ENCODE measurements at regions not wholly inside any gene's neighbourhood (a gene's known extent, or its start where the extent isn't known, plus 50 kb on each side); places are given as distances from the start of the nearest gene placed in this dataset.

DNA sequence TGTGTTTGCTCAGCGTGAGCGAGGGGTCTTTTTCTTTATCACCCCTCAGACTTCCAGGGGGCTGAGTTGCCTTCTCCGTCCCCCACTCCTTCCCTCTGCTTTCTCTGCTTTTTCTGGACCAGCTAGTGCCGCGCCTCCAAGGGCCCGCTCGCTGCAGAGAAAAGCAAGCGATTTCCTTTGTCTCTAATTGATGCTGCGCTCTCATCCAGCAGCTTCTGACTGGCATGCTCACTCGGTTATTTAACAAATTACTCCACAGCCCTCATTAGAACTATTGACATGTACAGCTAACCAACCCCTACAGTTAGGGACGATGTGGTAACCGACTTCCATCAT, 288.0 kb downstream of the ELAVL2 start:
- Histone ChIP-seq H3K36me3 (ENCODE audit: control insufficient read depth, insufficient read depth, low read length) (no peaks in the 10 kb centered on the region), H2BK20ac (ENCODE audit: low read depth, low read length) (no peak overlapping the region), H3K9me1 (ENCODE audit: insufficient read depth, low read length) (no peaks in the 10 kb centered on the region), H3K14ac (replicated peaks; ENCODE audit: low read depth, low read length) (no peak overlapping the region), H3K9ac (ENCODE audit: low read depth, low read length) (no peak overlapping the region), H2AK9ac (replicated peaks; ENCODE audit: low read depth, low read length, poor library complexity) (no peak overlapping the region), H3K23ac (ENCODE audit: low read depth, low read length) (no peak overlapping the region), H3K27ac (ENCODE audit: insufficient read depth, low read length) (no peak overlapping the region), H3K9me3 (ENCODE audit: control insufficient read depth, insufficient read depth, low read length) (peaks cover 6% of the 10 kb centered on the region), H2AK5ac (ENCODE audit: low read depth, low read length) (no peak overlapping the region), H3K4me1 (ENCODE audit: control insufficient read depth, insufficient read depth, low read length) (no peaks in the 10 kb centered on the region), H2BK120ac (ENCODE audit: low read depth, low read length) (no peak overlapping the region), H4K20me1 (ENCODE audit: insufficient read depth, low read length) (no peaks in the 10 kb centered on the region), H2AFZ (replicated peaks; ENCODE audit: low read length, poor library complexity) (no peak overlapping the region), H4K5ac (ENCODE audit: low read depth, low read length) (no peak overlapping the region), H4K91ac (ENCODE audit: insufficient read depth, low read depth, low read length) (no peak overlapping the region), H2BK5ac (ENCODE audit: low read depth, low read length, poor library complexity, severe bottlenecking) (no peak overlapping the region), H3K27me3 (ENCODE audit: control insufficient read depth, insufficient read depth, low read length) (no peaks in the 10 kb centered on the region), H3K56ac (ENCODE audit: extremely low read depth, insufficient read depth, low read length) (no peak overlapping the region), H3K18ac (ENCODE audit: low read depth, low read length) (no peak overlapping the region), H3K4ac (ENCODE audit: low read depth, low read length) (no peak overlapping the region), H4K8ac (ENCODE audit: low read depth in 2 of 2, low read length in 2 of 2) (no peak overlapping the region), H3K4me3 (ENCODE audit: insufficient read depth, low read depth, low read length) (no peak overlapping the region), H3K79me1 (ENCODE audit: low read depth in 1 of 2, low read length in 2 of 2) (no peaks in the 10 kb centered on the region), H2BK15ac (ENCODE audit: low read depth, low read length) (no peak overlapping the region), H3K4me2 (ENCODE audit: low read depth, low read length) (no peak overlapping the region)
- CTCF ChIA-PET = no interaction called here
- in situ Hi-C loops (cut with MboI; ENCODE audit: low sequenced_read_pairs) (no loop called here), dilution Hi-C loops (cut with HindIII; ENCODE audit: low sequenced_read_pairs, unreplicated experiment) (no loop called here), intact Hi-C loops (cut with micrococcal nuclease) (no loop called here)
- DNase-seq (no peak), ATAC-seq (ENCODE audit: low read depth) (no peak)
- 0% methylated on average over 1 of the region's 12 CpGs; no CpG with 5 or more reads in 1 of the 2 experiments for WGBS, 2 experiments (ENCODE audit: extremely low coverage in 2 of 2, insufficient read length in 1 of 2)
- TF ChIP-seq POLR2A (IDR thresholded peaks at IDR 0.05; ENCODE audit: low read depth, low read length) = no peak
- no peak for TF ChIP-seq RAD21 (IDR thresholded peaks at IDR 0.05; ENCODE audit: low read length)
- TF ChIP-seq MAZ (IDR thresholded peaks at IDR 0.05; ENCODE audit: borderline replicate concordance, low read depth, low read length) = no peak
- TF ChIP-seq BHLHE40 (IDR thresholded peaks at IDR 0.05; ENCODE audit: low read depth, low read length) = no peak
- no TSS peak for BruUV-seq (replicated peaks)
- POLR2A ChIA-PET (ENCODE audit: unreplicated experiment) = no interaction called here

Data from IMR-90 (cell line).